T1000 (cell line): ENCODE measurements at regions not wholly inside any gene's neighbourhood (a gene's known extent, or its start where the extent isn't known, plus 50 kb on each side); places are given as distances from the start of the nearest gene placed in this dataset.
"Not testable (repeated sequence)": the region's sequence is repeated elsewhere in the genome, so short reads cannot be mapped to it uniquely, and the experiment has no call there.

Experiments used
- DNase-seq: peaks from one replicate; lab custom pipeline; 2025; ENCODE audit warnings: mixed read lengths; lab: John Stamatoyannopoulos, UW

DNA sequence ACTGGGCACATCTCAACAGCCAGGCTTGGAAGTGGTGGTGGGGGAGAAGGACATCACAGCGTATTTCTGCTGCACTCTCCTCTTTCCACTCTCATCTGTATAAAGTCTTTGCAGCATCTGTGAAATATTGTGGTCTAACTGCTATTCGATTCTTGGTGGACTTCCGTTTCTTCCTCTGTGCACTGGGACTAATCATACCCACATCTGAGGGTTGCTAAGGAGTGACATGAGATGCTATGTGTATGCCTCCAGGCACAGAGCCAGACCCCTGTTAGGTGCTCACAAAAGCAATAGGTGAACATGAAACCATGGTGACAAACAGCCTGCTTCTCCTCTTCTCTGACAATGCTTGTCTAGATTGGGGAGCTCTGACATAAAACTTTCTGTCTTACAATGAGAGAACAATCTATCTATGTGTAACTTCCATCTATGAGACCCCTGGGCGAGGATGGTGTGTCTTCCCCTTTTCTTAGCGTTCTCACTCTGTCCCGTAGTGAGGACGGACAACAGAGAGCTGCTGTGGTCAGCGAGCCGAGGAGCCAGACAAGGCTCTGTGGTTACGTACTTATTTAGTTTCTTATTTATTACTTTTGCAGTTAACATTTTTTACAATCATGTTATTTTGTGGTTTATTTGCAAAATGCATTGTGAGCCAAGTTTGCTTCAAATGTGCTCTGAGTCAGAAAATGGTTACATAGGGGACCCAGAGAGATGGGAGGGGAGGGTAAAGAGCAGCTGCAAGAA lies 196.7 kb upstream of the TPRG1 start:
- DNase-seq: no peak

DNA sequence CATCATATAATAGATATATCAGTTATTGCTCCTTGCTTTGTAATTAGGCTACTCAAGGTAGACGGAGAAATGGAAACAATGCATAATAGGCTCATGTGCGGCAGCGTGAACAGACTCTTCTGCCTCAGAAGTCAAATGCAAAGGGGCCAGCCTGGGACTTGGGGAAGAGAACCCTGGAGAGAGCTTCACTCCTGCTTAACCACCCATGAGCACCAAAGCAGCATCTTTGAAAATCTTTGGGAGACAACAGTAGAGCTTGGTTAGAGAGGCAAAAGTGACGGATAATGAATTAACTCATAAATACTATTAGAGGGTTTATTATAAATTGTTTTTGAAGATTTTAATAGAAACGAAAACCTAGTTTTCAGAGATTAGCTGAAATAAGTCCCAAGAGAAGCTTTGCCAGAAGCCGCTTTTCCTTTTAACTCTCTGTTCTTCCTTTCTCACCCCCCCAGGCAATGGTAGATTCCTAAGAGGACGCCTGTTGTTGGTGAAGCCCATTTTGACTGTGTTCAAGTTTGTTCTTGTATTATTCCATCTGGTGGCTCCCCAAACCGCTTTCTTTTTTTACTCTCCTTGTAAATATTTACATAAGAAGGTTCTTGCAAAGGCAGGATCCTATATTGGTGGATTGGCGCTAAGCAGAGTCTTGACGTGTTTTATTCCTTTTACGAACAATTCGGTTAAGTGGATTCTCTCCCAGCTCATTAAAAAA lies 196.0 kb upstream of the TPRG1 start:
- no peak for DNase-seq

DNA sequence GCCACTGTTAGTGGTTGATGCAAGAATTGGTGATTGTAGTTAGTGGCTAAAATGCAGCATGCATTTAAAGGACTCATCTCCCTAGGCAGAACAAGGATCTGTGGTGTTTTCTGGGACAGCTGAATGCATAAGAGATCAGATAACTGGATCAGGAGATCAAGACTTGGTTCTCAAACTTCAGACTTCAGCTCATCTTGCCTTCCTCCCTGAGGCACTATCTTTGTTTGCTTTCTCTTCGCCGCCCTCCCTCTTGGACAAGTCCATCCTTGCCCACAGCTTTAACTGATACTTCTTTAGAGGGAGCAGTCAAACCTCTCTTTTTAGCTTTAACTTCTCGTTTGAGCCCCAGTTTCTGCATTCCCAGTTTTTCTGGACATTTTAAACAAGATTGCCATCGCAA lies 195.4 kb upstream of the TPRG1 start:
- DNase-seq: no peak

DNA sequence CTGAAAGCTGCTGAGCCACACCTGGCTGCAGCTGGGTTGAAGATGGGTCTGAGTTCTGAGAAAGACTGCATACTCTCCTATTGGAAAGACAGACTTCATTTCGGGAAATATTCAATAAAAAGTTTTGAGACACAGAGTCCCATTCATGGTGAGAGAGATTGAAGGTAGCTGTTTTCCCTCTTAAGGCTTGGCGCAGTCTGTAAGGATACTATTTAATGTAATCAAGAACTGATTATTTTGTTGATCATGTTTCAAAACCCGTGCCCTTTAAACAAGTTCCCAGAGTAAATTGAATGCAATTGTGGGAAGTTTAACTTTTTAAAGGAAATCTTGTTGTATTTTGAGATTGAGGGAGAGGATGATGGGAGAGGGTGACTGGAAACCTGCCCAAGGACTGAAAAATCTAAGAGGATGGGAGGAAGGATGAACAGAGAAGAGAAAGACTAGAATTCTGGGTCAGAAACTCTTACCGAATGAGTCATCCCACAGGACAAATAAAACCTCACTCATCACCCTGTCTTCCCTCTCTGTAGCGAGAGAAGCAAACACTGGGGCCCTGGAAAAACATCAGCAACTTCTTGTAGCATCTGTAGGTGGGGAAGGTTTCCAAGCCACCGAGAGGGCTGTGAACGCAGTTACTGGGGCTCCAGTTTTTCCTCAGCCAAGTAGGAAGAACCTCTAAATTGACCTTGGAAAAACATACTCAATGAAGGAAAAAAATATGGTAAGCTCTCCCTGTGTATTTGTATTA lies 193.2 kb upstream of the TPRG1 start:
- DNase-seq: no peak

DNA sequence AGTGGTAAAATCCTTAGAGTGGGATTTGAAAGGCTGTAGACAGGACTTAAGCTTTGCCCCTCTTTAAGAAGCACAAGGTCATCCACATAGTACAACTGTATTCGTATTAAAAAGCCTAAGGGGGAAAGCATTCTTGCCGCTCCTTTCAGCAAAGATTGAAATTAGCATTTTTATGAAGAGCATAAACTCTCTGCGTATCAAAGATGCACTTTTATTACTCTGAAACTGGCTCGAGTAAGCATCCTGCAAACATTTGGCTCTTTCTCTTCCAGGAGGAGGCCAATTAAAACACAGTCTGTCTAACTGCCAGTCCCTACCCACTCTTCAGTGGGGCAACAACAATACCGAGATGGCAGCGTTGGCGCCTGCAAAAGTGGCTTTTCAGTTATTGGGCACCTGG lies 192.5 kb upstream of the TPRG1 start:
- no peak for DNase-seq

DNA sequence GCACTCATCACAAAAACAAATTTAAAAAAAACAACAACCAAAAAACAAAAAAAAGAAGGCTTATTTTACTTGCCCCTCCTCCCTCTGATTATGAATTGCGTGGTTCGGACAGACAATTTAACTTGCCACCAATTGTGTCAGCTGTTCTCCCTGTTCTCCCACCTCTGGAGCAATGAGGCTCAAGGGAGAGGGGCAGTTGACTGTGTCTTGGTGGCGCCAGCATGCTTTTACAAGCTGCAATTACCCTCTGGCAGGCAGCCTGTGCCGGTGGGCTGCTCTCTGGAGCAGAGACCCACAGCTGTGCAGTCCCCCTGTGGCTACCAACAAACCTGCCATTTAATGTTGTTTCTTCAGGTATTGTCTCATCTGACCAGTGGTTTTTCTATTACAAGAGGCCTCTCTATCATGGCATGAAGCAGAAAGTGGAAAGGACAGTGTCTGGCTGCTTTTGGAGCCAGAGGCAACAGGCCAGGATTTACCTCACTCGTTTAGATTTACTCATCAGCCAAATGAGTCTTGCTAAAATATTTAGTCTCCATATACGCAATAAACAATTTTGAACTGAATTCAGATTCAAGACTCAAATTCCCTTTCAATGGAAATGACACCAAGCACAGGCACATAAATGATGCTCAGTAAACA lies 192.0 kb upstream of the TPRG1 start:
- DNase-seq: no peak

DNA sequence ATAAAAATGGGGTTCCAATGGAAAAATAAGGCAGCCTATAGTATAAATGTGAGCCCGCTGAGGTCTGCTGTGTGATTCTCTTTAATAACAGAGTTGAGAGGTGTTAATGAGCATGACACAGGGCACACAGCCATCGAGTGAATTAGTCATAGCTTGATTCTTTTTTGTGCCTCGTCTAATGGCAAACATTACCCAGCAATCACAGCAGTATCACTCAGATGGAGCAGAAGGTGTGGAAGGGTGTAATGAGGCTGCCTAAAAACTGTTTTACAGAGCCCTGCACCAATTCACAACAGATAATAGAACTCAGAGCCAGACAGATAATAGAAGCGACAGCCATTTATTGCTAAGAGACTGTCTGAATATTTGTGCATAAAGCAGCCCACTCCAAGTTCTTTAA lies 178.6 kb upstream of the TPRG1 start:
- no peak for DNase-seq

DNA sequence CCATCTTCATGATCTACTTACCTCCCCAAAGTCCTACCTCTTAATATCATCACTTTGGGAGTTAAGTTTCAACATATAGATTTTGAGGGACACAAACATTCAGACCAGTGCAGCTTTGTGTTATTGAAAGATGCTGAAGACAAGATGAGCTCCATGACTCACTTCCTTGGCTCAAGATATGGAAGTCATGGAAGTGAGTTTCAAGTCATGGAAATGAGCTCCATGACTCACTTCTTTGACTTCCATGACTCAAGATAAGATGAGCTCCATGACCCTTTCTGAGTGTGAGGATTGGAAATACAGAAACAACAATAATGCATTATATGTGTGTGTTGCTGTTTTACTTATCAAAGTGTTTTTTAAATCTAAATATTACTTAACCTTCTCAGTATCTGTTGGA lies 170.2 kb upstream of the TPRG1 start:
- peak; percentile 4 for DNase-seq

DNA sequence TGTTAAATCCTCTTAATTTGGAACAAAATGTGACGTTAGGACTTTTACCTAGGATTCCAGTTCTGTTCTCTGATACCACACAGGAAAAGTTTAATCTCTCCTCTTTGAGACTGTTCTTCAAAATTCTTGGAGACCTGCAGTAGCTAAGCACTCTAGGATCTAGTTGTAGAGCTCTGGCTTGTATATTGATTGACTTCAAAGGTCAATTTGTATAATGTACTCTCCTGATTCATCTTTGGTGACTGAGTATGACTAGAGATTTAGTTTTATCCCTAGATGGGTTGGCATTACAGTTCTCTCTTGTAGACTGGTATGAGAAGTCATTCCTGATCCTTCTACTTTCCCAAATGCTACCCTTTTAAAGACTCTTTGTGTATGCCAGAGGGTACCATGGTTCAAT lies 168.4 kb upstream of the TPRG1 start:
- DNase-seq: no peak

DNA sequence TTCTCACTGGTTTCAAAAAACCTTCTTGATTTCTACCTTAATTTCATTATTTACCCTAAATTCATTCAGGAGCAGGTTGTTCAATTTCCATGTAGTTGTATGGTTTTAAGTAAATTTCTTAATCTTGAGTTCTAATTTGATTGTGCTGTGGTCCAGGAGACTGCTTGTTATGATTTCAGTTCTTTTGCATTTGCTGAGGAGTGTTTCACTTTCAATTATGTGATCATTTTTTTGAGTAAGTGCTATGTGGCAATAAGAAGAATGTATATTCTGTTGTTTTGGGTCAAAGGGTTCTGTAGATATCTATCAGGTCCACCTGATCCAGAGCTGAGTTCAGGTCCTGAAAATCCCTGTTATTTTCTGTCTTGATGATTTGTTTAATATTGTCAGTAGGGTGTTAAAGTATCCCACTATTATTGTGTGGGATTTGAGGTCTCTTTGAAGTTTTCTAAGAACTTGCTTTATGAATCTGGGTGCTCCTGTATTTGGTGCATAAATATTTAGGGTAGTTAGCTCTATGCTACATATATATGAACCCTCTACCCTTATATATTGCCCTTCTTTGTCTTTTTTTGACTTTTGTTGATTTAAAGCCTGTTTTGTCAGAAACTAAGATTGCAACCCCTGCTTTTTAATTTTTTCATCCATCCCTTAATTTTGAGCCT lies 158.4 kb upstream of the TPRG1 start:
- no peak for DNase-seq

DNA sequence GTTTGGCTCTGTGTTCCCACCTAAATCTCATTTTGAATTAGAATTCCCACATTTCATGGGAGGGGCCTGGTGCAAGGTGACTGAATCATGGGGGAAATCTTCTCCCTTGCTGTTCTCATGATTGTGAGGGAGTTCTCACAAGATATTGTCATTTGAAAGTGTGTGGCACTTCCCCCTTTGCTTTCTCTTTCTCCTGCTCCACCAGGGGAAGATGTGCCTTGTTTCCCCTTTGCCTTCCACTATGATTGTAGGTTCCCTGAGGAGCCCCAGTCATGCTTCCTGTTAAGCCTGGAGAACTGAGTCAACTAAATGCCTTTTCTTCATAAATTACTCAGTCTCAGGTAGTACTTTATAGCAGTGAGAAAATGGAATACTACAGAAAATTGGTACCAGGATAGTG lies 157.2 kb upstream of the TPRG1 start:
- DNase-seq: no peak

DNA sequence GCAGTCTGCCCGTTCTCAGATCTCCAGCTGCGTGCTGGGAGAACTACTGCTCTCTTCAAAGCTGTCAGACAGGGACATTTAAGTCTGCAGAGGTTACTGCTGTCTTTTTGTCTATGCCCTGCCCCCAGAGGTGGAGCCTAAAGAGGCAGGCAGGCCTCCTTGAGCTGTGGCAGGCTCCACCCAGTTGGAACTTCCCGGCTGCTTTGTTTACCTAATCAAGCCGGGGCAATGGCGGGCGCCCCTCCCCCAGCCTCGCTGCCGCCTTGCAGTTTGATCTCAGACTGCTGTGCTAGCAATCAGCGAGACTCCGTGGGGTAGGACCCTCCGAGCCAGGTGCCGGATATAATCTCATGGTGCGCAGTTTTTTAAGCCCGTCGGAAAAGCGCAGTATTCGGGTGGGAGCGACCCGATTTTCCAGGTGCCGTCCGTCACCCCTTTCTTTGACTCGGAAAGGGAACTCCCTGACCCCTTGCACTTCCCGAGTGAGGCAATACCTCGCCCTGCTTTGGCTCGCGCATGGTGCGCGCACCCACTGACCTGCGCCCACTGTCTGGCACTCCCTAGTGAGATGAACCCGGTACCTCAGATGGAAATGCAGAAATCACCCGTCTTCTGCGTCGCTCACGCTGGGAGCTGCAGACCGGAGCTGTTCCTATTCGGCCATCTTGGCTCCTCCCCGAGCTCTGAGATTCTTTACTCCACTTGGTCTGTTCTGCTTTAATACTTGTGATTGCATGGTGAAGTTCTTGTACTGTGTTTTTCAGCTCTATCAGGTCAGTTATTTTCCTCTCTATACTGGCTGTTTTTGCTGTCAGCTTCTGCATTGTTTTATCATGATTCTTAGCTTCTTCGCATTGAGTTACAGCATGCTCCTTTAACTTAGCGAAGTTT lies 148.9 kb upstream of the TPRG1 start:
- DNase-seq: not testable (repeated sequence)

DNA sequence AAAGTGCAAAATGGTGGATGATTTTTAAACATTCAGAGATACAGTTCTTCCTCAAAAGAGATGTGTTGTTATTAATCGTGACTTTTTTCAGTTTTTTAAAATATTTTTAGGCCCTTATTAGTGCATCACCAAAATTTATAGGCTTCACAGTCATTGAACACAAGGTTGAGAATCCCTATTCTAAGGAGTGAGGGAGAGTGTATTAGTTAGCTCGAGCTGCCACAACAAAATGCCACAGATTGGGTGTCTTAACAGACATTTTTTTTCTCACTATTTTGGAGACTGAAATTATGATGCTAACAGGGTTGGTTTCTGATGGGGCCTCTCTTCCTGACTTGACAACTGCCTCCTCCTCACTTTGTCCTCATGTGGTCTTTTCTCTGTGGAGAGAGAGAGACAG lies 145.9 kb upstream of the TPRG1 start:
- no peak for DNase-seq

DNA sequence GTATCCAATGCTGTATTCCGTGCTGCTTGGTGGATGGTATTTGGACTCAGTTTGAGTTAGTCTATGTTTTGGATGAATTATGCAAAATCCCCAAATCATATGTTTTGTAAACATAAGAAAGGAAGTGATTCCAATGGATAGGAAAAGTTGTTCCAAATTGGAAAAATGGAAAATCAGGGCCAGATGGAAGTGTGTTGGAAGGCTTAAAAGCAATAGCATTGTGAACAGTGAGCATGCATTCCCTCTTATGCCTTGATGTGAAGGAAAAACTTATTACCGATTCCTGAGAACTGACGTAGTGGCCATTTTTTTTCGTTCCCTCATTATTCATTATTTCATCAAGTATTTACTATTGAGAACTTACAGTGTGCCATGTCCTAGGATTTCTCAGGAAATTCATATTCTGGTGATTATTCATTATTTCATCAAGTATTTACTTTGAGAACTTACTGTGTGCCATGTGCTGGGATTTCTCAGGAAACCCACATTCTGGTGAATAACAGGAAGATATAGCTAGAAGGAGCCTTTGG lies 144.1 kb upstream of the TPRG1 start:
- DNase-seq: no peak

DNA sequence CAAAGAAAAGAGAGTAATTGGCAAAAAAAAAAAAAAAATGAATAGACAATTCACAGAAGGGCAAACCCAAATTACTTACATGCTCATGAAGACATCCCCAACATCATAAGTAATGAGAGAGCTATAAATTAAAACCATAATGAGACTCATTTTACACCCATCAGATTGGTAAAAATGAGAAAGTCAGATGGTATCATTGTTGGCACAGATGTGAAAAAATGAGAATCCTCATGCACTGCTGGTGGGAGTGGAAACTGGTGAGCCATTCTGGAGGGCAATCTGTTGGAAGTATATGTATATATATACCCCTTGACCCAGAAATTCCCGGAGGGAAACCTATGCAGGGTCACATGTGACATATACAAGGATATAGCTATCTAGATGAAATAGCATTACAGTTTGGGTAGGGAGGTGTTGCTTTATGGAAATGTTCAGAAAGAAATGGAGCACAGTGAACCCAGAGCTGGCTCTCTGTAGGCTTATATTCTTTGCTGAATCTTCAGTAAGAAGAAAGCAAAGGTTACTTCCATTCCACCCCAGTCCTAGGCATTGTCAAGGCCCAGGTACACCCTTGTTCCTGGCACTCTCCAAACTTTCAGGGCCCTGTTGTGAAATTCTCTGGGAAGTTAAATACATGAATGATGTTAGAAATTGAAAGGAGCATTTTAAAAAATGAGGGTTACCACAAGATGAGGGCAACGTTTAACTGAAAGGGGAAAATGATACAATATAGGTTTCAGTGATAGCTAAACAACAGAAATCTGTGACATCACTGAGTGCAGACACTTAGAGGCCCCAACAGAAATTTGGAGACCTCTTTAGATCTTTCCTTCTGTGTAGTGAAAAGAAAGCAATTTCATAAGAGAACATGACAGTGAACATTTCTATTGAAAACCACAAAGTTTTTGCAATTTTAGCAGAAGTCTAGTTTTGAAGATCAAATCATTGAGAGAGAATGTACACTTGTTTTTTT lies 132.7 kb upstream of the TPRG1 start:
- no peak for DNase-seq

DNA sequence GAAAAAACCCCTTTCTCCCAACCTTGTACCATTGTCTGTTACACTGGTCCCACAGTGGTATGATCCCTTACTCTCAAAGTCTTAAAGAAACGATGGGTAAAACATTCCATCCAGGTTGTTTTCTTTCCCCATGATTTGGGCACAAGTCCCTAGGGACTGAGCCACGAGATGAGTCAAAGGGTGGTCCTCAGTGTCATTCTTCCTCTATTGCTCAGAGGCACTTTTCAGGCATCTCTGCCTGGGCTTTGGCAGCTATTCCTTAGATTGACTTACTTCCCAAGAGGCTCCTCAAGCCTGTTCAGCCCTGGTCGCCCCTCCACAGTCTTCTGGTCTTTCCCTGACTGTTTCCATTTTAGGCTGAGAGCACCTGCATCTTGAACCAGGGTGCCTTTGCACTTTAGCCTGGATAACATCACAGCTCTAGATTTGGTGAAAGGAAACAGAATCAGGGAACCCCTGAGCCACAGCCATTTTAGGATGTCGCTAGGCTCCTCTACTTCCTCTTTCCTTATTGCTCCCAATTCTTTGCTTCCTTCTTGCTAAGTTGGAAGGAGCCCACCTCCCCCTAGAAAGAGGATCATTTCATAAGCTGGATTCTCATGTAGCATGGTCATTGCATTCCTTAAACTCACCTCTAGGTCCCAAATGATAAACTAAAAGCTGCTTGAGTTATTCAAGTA lies 131.0 kb upstream of the TPRG1 start:
- DNase-seq: no peak

DNA sequence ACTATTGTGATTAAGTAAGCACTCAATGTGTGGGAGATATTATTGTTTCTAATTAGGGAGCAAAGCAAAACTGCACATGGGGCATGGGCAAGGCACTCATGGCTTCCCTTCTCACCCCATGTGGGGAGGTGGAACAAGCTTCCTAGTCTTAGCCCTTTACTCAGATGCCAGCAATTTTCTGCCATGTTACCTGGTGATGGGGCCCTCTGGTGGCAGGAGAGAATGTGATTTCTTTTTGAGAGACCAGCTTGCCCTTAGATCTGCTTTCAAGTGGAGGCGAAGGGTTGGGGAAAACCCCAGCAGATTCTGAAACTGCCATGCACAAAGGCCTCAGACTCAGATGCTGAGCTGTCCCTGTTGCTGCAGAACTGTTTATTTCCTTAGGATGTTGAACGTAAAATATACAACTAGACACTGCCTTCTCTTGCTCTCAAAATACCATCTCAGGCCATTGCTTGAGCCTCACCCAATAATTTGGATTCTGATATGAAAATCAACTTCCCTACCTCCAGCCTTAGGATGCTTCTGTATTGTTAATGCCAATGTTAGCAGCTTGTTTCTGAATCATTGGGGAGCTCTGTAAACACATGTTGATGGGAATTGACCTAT lies 130.2 kb upstream of the TPRG1 start:
- DNase-seq: no peak

DNA sequence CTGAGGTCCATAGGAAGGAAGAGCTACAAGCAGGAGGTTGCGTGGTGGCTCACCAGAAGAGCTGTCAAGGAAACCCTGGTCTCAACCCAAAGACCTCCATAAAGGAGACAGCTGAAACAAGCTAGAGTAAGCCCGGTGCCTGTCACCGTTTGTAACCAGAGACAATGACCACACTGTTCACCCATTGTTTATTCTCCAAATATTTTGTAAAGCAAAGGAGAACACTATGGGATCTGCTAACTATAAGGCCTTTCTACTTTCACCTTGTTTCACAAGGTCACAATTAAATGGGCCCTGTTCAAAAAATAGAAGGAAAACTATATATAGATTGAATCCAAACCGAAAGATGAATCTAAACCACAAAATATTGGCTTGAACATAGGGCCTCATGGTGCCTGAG lies 128.9 kb upstream of the TPRG1 start:
- no peak for DNase-seq
